HepG2 (cell line): ENCODE measurements at regions not wholly inside any gene's neighbourhood (a gene's known extent, or its start where the extent isn't known, plus 50 kb on each side); places are given as distances from the start of the nearest gene placed in this dataset.

Experiments used
- ATAC-seq: fragments of 200-7000 bp; cut with Tn5 transposase; 3 replicates; pipeline ENCODE4 v1.9.1; 2020; ENCODE audit warnings: mild to moderate bottlenecking, moderate library complexity
- BruUV-seq: library from RNA; stranded (reverse); fragments of 400-500 nt; replicated peaks from 2 replicates; lab custom pipeline; 2021; lab: Mats Ljungman, UMichigan
- CTCF ChIA-PET: fragments of 300-600 bp; formaldehyde crosslinking; extraction: SDS; loops from one replicate; lab custom pipeline; 2021; ENCODE audit warnings: low total read pairs, inconsistent platforms, low intra/inter-chr PET ratio; lab: Yijun Ruan, JAX
- POLR2A ChIA-PET: fragments of 350-600 bp; sonication (Branson Sonifier 250); formaldehyde crosslinking; loops from one replicate; lab custom pipeline; 2020; ENCODE audit warnings: antibody characterized with exemption, inconsistent platforms; lab: Yijun Ruan, JAX
- DNase-seq: peaks from one replicate; pipeline ENCODE4 v3.0.0-alpha.2; 2015; ENCODE audit warnings: low spot score
- FAIRE-seq: peaks from 3 replicates; lab custom pipeline; 2011; peaks lifted over from hg19 to GRCh38; lab: Jason Lieb, UNC
- H2AFZ ChIP-seq: one replicate; pipeline ENCODE4 v1.6.1; 2011; ENCODE audit warnings: low read length, inconsistent platforms
- H3K27ac ChIP-seq: fragments of 300-600 bp; 3 replicates; pipeline ENCODE4 v1.8.0; 2011; ENCODE audit warnings: mixed run types, mild to moderate bottlenecking, mixed read lengths, low read length, inconsistent platforms; ENCODE audit not compliant: insufficient read depth; ENCODE audit errors: extremely low read length
- H3K27me3 ChIP-seq, 2 experiments: fragments of 200-600 bp in 1 of 2; 2 replicates in 1 of 2; 3 replicates in 1 of 2; pipeline versions ENCODE4 v1.6.0 to v1.8.0; 2011; ENCODE audit warnings: low read length in 2 of 2, mild to moderate bottlenecking in 2 of 2, moderate library complexity in 2 of 2, inconsistent platforms in 1 of 2; ENCODE audit not compliant: insufficient read depth in 2 of 2, control insufficient read depth in 1 of 2
- H3K36me3 ChIP-seq, 2 experiments: fragments of 200-600 bp in 1 of 2; replicated peaks in 1 of 2; 2 replicates in 1 of 2; 3 replicates in 1 of 2; pipeline versions ENCODE4 v1.5.1 to v1.8.0; 2011; ENCODE audit warnings: low read length in 2 of 2, inconsistent platforms in 1 of 2; ENCODE audit not compliant: insufficient read depth in 2 of 2, control insufficient read depth in 1 of 2
- H3K4me1 ChIP-seq: 2 replicates; pipeline ENCODE4 v1.5.1; 2012; ENCODE audit warnings: low read length, inconsistent platforms; ENCODE audit not compliant: insufficient read depth
- H3K4me2 ChIP-seq: 2 replicates; pipeline ENCODE4 v1.6.0; 2011; ENCODE audit warnings: low read depth, low read length, inconsistent platforms
- H3K4me3 ChIP-seq, 3 experiments: fragments of 200-600 bp in 1 of 3; sonication (generic), shearing (Covaris generic) in 1 of 3; replicated peaks in 1 of 3; 2 replicates each; pipeline ENCODE4 v1.5.1; 2011 to 2016; ENCODE audit warnings: low read length in 3 of 3, inconsistent platforms in 2 of 3, low read depth in 2 of 3, mild to moderate bottlenecking in 2 of 3, control low read depth in 1 of 3, mixed read lengths in 1 of 3; ENCODE audit not compliant: insufficient read depth in 1 of 3
- H3K79me2 ChIP-seq: one replicate; pipeline ENCODE4 v1.6.1; 2011; ENCODE audit warnings: low read length, inconsistent platforms; ENCODE audit not compliant: insufficient read depth
- H3K9ac ChIP-seq: 2 replicates; pipeline ENCODE4 v1.6.0; 2011; ENCODE audit warnings: mild to moderate bottlenecking, low read depth, low read length, inconsistent platforms; ENCODE audit not compliant: insufficient read depth
- H3K9me3 ChIP-seq: 2 replicates; pipeline ENCODE4 v1.5.1; 2012; ENCODE audit warnings: mild to moderate bottlenecking, low read length
- H4K20me1 ChIP-seq: 2 replicates; pipeline ENCODE4 v1.6.0; 2011; ENCODE audit warnings: inconsistent platforms, mild to moderate bottlenecking, low read length, moderate library complexity; ENCODE audit not compliant: insufficient read depth
- HOXA3 ChIP-seq: sonication (generic); formaldehyde crosslinking; IDR thresholded peaks from 2 replicates; pipeline ENCODE4 v1.5.0; 2020; ENCODE audit warnings: missing genetic modification reagents
- ONECUT2 ChIP-seq: sonication (generic); formaldehyde crosslinking; IDR thresholded peaks from 2 replicates; pipeline ENCODE4 v1.4.0; 2020; ENCODE audit warnings: missing genetic modification reagents
- TBX3 ChIP-seq: fragments of 450-650 bp; IDR thresholded peaks from 2 replicates; pipeline ENCODE4 v1.6.1; 2017; ENCODE audit warnings: antibody characterized with exemption, mild to moderate bottlenecking, inconsistent platforms, borderline replicate concordance
- TCF12 ChIP-seq, 2 experiments: fragments of 450-650 bp in 1 of 2; sonication (generic) in 1 of 2; formaldehyde crosslinking in 1 of 2; IDR thresholded peaks; 2 replicates each; pipeline versions ENCODE4 v1.6.1 to v1.8.0; 2017 to 2022; ENCODE audit warnings: antibody characterized with exemption in 1 of 2, mild to moderate bottlenecking in 1 of 2, missing genetic modification reagents in 1 of 2, moderate library complexity in 1 of 2
- U2AF2 ChIP-seq: fragments of 200-400 bp; formaldehyde crosslinking; IDR thresholded peaks from 2 replicates; pipeline ENCODE4 v1.6.1; 2017; ENCODE audit warnings: low read depth, mild to moderate bottlenecking, low read length
- ZNF616 ChIP-seq: sonication (generic); formaldehyde crosslinking; IDR thresholded peaks from 2 replicates; pipeline ENCODE4 v1.5.0; 2020; ENCODE audit warnings: low read depth, mild to moderate bottlenecking, missing genetic modification reagents
- ZNF720 ChIP-seq: sonication (generic); formaldehyde crosslinking; IDR thresholded peaks from 2 replicates; pipeline ENCODE4 v1.4.0; 2020; ENCODE audit warnings: missing genetic modification reagents
- WGBS: methylation state at CpG from one replicate; pipeline ENCODE4 v1.1.6; 2017; ENCODE audit warnings: low lambda C conversion rate; 5-methylcytosine and 5-hydroxymethylcytosine counted together
- in situ Hi-C: cut with HindIII; loops from 2 replicates; pipeline ENCODE4 v1.10.0; 2017; ENCODE audit warnings: low pct_unique_long_range_greater_than_20kb; ENCODE audit not compliant: extremely low pct_ligation_motif_present
- intact Hi-C: fragments of 100-400 bp; cut with micrococcal nuclease; formaldehyde crosslinking; loops from one replicate; pipeline ENCODE4 v1.10.0; 2022; ENCODE audit not compliant: unreplicated experiment
- TF ChIP-seq, protein P1 (sequence below): sonication (generic); formaldehyde crosslinking; IDR thresholded peaks from 2 replicates; pipeline ENCODE4 v1.8.1; 2023; ENCODE audit warnings: mild to moderate bottlenecking, inconsistent platforms, moderate library complexity, missing genetic modification reagents, borderline replicate concordance
- TF ChIP-seq, protein P2 (sequence below): sonication (generic); formaldehyde crosslinking; IDR thresholded peaks from 2 replicates; pipeline ENCODE4 v1.4.0; 2020; ENCODE audit warnings: missing genetic modification reagents
- TF ChIP-seq, protein P3 (sequence below): sonication (generic); formaldehyde crosslinking; IDR thresholded peaks from 2 replicates; pipeline ENCODE4 v1.4.0; 2020; ENCODE audit warnings: mild to moderate bottlenecking, missing genetic modification reagents
- TF ChIP-seq, protein P4 (sequence below): sonication (generic); formaldehyde crosslinking; IDR thresholded peaks from 2 replicates; pipeline ENCODE4 v1.8.0; 2022; ENCODE audit warnings: missing genetic modification reagents, mild to moderate bottlenecking, borderline replicate concordance
- TF ChIP-seq, protein P5 (sequence below): sonication (generic); formaldehyde crosslinking; IDR thresholded peaks from 2 replicates; pipeline ENCODE4 v1.5.1; 2020; ENCODE audit warnings: missing genetic modification reagents, mild to moderate bottlenecking, borderline replicate concordance
- TF ChIP-seq, protein P6 (sequence below): sonication (generic); formaldehyde crosslinking; IDR thresholded peaks from 2 replicates; pipeline ENCODE4 v1.5.0; 2020; ENCODE audit warnings: mild to moderate bottlenecking, missing genetic modification reagents, borderline replicate concordance

DNA sequence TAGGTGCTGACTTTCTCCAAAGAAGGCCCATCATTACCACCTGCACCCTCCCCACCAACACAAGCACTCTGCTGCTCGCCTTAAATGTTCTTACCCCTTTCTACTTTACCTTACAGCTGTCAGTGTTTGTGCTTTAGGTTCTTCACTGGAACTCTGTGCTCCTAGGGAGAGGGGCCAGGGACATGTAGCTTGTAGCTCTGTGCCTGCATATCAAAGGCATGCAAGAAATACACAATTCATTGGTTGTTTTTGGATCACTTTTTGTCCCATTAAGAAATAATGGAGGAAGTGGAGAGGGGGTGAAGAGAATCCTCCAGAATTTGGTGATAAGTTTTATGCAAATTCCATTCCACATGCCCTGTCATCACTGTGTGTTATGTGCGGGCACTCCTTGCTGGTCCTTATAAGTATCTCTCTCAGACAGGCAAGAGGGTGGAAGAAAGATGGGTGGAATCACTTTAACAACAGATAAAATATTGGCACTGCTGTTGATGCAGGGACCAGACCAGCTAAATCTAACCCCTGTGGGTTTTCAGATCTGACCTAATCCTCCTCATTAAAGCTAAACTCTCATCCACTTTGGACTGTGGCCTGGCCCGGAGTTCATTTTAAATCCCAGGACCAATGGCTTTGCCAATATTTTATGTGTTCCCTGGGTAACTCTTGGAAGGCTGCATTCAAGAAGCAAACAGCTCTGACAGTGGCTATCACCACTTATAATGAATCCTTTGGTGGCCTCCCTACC is 375.8 kb upstream of the NFE2L3 start (continued):
- TF ChIP-seq, protein P1, sequence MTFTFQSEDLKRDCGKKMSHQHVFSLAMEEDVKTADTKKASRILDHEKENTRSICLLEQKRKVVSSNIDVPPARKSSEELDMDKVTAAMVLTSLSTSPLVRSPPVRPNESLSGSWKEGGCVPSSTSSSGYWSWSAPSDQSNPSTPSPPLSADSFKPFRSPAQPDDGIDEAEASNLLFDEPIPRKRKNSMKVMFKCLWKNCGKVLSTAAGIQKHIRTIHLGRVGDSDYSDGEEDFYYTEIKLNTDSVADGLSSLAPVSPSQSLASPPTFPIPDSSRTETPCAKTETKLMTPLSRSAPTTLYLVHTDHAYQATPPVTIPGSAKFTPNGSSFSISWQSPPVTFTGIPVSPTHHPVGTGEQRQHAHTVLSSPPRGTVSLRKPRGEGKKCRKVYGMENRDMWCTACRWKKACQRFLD (CRISPR knock-in tag): no peak
- TF ChIP-seq TBX3: no peak
- TF ChIP-seq ZNF616: no peak

DNA sequence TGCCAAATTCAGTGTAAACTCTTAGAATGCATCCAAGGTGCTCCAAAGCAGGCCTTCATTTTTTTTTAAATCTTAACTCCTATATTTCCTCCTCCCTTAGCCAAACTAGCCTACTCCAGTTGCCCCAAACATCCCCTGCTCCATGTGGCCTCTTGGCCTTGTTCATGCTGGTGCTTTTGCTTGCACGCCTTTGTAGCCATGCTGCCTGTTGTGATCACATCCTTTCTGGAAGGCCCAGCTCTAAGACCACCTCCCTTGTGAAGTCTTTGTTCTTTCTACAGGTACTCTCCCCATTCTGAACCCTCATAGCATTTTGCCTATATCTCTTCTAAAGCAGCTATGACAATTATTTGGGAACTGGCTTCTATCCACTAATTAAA is 375.3 kb upstream of the NFE2L3 start:
- H3K4me3 ChIP-seq: no peak overlapping the region
- no peak for FAIRE-seq
- no peak for DNase-seq
- BruUV-seq: no TSS peak
- WGBS: 0% methylated on average over 1 of the region's 1 CpG
- no peaks in the 10 kb centered on the region for H3K79me2 ChIP-seq
- no peaks in the 10 kb centered on the region for H4K20me1 ChIP-seq
- H3K9ac ChIP-seq: no peak overlapping the region
- ChIA-PET POLR2A (no interaction called here), CTCF (no interaction called here)
- in situ Hi-C loops: no loop called here
- no peak overlapping the region for H2AFZ ChIP-seq
- H3K9me3 ChIP-seq: no peaks in the 10 kb centered on the region
- no peak overlapping the region for H3K27ac ChIP-seq
- no peaks in the 10 kb centered on the region for H3K27me3 ChIP-seq
- no peak overlapping the region for H3K4me2 ChIP-seq
- ATAC-seq: no peak
- H3K4me1 ChIP-seq: no peaks in the 10 kb centered on the region
- intact Hi-C loops: no loop called here
- H3K36me3 ChIP-seq: no peaks in the 10 kb centered on the region
- TF ChIP-seq, protein P2, sequence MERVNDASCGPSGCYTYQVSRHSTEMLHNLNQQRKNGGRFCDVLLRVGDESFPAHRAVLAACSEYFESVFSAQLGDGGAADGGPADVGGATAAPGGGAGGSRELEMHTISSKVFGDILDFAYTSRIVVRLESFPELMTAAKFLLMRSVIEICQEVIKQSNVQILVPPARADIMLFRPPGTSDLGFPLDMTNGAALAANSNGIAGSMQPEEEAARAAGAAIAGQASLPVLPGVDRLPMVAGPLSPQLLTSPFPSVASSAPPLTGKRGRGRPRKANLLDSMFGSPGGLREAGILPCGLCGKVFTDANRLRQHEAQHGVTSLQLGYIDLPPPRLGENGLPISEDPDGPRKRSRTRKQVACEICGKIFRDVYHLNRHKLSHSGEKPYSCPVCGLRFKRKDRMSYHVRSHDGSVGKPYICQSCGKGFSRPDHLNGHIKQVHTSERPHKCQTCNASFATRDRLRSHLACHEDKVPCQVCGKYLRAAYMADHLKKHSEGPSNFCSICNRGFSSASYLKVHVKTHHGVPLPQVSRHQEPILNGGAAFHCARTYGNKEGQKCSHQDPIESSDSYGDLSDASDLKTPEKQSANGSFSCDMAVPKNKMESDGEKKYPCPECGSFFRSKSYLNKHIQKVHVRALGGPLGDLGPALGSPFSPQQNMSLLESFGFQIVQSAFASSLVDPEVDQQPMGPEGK (CRISPR knock-in tag): no peak
- TF ChIP-seq U2AF2 (no peak), HOXA3 (CRISPR knock-in tag) (no peak), TCF12 (IDR thresholded peaks at IDR 0.05) (no peak), TCF12 (CRISPR knock-in tag; IDR thresholded peaks at IDR 0.05) (no peak), ZNF720 (CRISPR knock-in tag) (no peak), ONECUT2 (no peak)
- TF ChIP-seq, protein P3, sequence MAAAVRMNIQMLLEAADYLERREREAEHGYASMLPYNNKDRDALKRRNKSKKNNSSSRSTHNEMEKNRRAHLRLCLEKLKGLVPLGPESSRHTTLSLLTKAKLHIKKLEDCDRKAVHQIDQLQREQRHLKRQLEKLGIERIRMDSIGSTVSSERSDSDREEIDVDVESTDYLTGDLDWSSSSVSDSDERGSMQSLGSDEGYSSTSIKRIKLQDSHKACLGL (CRISPR knock-in tag): no peak
- TF ChIP-seq, protein P4, sequence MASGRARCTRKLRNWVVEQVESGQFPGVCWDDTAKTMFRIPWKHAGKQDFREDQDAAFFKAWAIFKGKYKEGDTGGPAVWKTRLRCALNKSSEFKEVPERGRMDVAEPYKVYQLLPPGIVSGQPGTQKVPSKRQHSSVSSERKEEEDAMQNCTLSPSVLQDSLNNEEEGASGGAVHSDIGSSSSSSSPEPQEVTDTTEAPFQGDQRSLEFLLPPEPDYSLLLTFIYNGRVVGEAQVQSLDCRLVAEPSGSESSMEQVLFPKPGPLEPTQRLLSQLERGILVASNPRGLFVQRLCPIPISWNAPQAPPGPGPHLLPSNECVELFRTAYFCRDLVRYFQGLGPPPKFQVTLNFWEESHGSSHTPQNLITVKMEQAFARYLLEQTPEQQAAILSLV (CRISPR knock-in tag): no peak
- TF ChIP-seq, protein P5, sequence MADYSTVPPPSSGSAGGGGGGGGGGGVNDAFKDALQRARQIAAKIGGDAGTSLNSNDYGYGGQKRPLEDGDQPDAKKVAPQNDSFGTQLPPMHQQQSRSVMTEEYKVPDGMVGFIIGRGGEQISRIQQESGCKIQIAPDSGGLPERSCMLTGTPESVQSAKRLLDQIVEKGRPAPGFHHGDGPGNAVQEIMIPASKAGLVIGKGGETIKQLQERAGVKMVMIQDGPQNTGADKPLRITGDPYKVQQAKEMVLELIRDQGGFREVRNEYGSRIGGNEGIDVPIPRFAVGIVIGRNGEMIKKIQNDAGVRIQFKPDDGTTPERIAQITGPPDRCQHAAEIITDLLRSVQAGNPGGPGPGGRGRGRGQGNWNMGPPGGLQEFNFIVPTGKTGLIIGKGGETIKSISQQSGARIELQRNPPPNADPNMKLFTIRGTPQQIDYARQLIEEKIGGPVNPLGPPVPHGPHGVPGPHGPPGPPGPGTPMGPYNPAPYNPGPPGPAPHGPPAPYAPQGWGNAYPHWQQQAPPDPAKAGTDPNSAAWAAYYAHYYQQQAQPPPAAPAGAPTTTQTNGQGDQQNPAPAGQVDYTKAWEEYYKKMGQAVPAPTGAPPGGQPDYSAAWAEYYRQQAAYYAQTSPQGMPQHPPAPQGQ: no peak
- TF ChIP-seq, protein P6, sequence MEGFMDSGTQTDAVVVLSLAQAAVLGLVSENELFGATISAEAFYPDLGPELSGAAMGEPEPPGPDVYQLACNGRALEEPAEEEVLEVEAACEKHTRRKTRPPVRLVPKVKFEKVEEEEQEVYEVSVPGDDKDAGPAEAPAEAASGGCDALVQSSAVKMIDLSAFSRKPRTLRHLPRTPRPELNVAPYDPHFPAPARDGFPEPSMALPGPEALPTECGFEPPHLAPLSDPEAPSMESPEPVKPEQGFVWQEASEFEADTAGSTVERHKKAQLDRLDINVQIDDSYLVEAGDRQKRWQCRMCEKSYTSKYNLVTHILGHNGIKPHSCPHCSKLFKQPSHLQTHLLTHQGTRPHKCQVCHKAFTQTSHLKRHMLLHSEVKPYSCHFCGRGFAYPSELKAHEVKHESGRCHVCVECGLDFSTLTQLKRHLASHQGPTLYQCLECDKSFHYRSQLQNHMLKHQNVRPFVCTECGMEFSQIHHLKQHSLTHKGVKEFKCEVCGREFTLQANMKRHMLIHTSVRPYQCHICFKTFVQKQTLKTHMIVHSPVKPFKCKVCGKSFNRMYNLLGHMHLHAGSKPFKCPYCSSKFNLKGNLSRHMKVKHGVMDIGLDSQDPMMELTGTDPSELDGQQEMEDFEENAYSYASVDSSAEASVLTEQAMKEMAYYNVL: no peak
